RWPE2 (cell line): ENCODE measurements at regions not wholly inside any gene's neighbourhood (a gene's known extent, or its start where the extent isn't known, plus 50 kb on each side); places are given as distances from the start of the nearest gene placed in this dataset.

Experiments
- ATAC-seq: fragments of 200-7000 bp; cut with Tn5 transposase; 3 replicates; pipeline ENCODE4 v1.9.1; 2021; ENCODE audit warnings: low read depth
- DNase-seq: peaks from one replicate; pipeline ENCODE4 v3.0.0-alpha.2; 2020; ENCODE audit warnings: low spot score
- H3K27ac ChIP-seq: fragments of 450-650 bp; 2 replicates; pipeline ENCODE4 v1.5.1; 2017; ENCODE audit warnings: mild to moderate bottlenecking; ENCODE audit not compliant: poor library complexity, severe bottlenecking
- H3K27me3 ChIP-seq: fragments of 250-450 bp; sonication (Bioruptor Pico); 2 replicates; pipeline ENCODE4 v1.5.1; 2021; ENCODE audit warnings: mild to moderate bottlenecking, moderate library complexity; ENCODE audit not compliant: insufficient read depth, poor library complexity, severe bottlenecking
- H3K36me3 ChIP-seq: fragments of 250-450 bp; sonication (Bioruptor Pico); 2 replicates; pipeline ENCODE4 v1.5.1; 2020; ENCODE audit warnings: low read depth, mild to moderate bottlenecking, moderate library complexity
- H3K4me1 ChIP-seq: fragments of 250-450 bp; sonication (Bioruptor Pico); 2 replicates; pipeline ENCODE4 v1.5.1; 2021; ENCODE audit warnings: mild to moderate bottlenecking, moderate library complexity; ENCODE audit not compliant: insufficient read depth, poor library complexity, severe bottlenecking
- H3K4me3 ChIP-seq: fragments of 250-450 bp; sonication (Bioruptor Pico); 2 replicates; pipeline ENCODE4 v1.5.1; 2021; ENCODE audit warnings: mild to moderate bottlenecking, moderate library complexity; ENCODE audit not compliant: severe bottlenecking
- H3K9me3 ChIP-seq: fragments of 250-450 bp; sonication (Bioruptor Pico); 2 replicates; pipeline ENCODE4 v1.5.1; 2021; ENCODE audit warnings: mild to moderate bottlenecking, moderate library complexity; ENCODE audit not compliant: severe bottlenecking
- CTCF ChIP-seq: fragments of 450-650 bp; IDR thresholded peaks from one replicate; pipeline ENCODE4 v1.5.1; 2017; ENCODE audit warnings: mild to moderate bottlenecking, moderate library complexity; ENCODE audit not compliant: poor library complexity, severe bottlenecking

GRCh38 chr11:92510591-92510990 is 286.0 kb downstream of the FAT3 start:
- H3K9me3 ChIP-seq, result no peaks in the 10 kb centered on the region
- H3K4me1 ChIP-seq, result no peaks in the 10 kb centered on the region
- H3K27ac ChIP-seq, result no peak overlapping the region
- no peaks in the 10 kb centered on the region for H3K27me3 ChIP-seq
- DNase-seq (no peak), ATAC-seq (no peak)
- H3K36me3 ChIP-seq, result no peaks in the 10 kb centered on the region
- no peak for TF ChIP-seq CTCF
- H3K4me3 ChIP-seq, result no peak overlapping the region

DNA sequence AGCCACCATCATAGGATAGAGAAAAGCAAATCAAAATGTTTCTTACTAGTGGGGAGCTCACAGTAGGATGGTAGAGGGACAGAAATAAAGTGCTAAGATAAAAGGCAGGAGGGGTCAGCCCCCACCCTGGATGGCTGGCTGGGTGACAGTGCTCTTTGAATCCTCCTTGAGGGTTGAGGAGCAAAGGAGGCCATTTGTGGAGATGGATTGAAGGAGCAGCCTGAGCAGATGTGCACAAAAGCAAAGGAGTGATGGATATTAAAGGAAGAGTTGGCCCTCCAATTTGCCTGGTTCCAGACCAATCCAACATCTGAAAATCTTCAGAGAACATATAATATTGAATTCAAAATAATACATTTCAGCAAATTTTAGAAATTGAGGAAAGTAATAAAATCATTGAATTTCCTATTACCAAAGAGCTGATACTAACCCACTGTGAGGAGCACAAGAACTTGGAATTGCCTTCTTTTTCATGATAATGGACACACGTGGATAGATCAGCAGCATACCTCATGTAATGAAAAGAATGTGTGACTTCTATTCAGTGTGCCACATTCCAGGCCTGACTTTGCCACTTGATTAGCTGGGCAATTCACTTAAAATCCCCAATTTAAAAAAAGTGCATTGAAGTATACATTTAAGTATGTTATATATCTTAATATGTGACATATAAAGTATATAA is 287.0 kb downstream of the FAT3 start:
- TF ChIP-seq CTCF, result no peak
- no peaks in the 10 kb centered on the region for H3K4me1 ChIP-seq
- H3K27ac ChIP-seq, result no peak overlapping the region
- DNase-seq, result no peak
- H3K9me3 ChIP-seq, result no peaks in the 10 kb centered on the region
- no peaks in the 10 kb centered on the region for H3K36me3 ChIP-seq
- H3K4me3 ChIP-seq, result no peak overlapping the region
- no peaks in the 10 kb centered on the region for H3K27me3 ChIP-seq
- ATAC-seq, result no peak

GRCh38 chr11:92512204-92512569 is 287.6 kb downstream of the FAT3 start:
- Histone ChIP-seq H3K4me1 (no peaks in the 10 kb centered on the region), H3K27me3 (no peaks in the 10 kb centered on the region), H3K4me3 (no peak overlapping the region), H3K27ac (no peak overlapping the region), H3K36me3 (no peaks in the 10 kb centered on the region), H3K9me3 (no peaks in the 10 kb centered on the region)
- no peak for ATAC-seq
- TF ChIP-seq CTCF, result no peak
- no peak for DNase-seq

- no peak overlapping the region for H3K4me3 ChIP-seq
These were observed 299.0 kb downstream of the FAT3 start for GRCh38 chr11:92523611-92524010.

More at GRCh38 chr11:92523611-92524010, 299.0 kb downstream of the FAT3 start:
- DNase-seq, result no peak
- no peaks in the 10 kb centered on the region for H3K4me1 ChIP-seq
- H3K27ac ChIP-seq, result no peak overlapping the region
- ATAC-seq, result no peak
- H3K36me3 ChIP-seq, result no peaks in the 10 kb centered on the region
- TF ChIP-seq CTCF, result no peak
- no peaks in the 10 kb centered on the region for H3K27me3 ChIP-seq
- H3K9me3 ChIP-seq, result no peaks in the 10 kb centered on the region
